ENCODE measurements at regions not wholly inside any gene's neighbourhood (a gene's known extent, or its start where the extent isn't known, plus 50 kb on each side); places are given as distances from the start of the nearest gene placed in this dataset.

GRCh38 chr14:32009221-32009975, 67.7 kb upstream of the ARHGAP5 start:
- Mint-ChIP-seq H3K4me1 (ENCODE audit: low read depth) (no peaks in the 10 kb centered on the region), H3K27me3 (peaks cover 11% of the 10 kb centered on the region), H3K27ac (no peak overlapping the region), H3K4me3 (no peak overlapping the region), H3K9me3 (no peaks in the 10 kb centered on the region), H3K36me3 (ENCODE audit: low read depth) (no peaks in the 10 kb centered on the region)
- ATAC-seq = no peak
- CTCF ChIA-PET = no interaction called here
- intact Hi-C loops (cut with micrococcal nuclease) = no loop called here
- POLR2A ChIA-PET = no interaction called here
- no peak for TF ChIP-seq CTCF (IDR thresholded peaks at IDR 0.05)
- no peak for DNase-seq

- ChIA-PET POLR2A (no interaction called here), CTCF (no interaction called here)
- Mint-ChIP-seq H3K9me3 (no peaks in the 10 kb centered on the region), H3K36me3 (ENCODE audit: low read depth) (no peaks in the 10 kb centered on the region), H3K4me1 (ENCODE audit: low read depth) (no peaks in the 10 kb centered on the region), H3K4me3 (no peak overlapping the region), H3K27me3 (peaks cover 11% of the 10 kb centered on the region), H3K27ac (no peak overlapping the region)
- no peak for ATAC-seq
- TF ChIP-seq CTCF (IDR thresholded peaks at IDR 0.05) = no peak
- intact Hi-C loops (cut with micrococcal nuclease) = no loop called here
- DNase-seq = no peak
Measured at GRCh38 chr14:32009976-32010581, 67.0 kb upstream of the ARHGAP5 start.

- no peak for TF ChIP-seq CTCF (IDR thresholded peaks at IDR 0.05)
- intact Hi-C loops (cut with micrococcal nuclease) = no loop called here
- ChIA-PET POLR2A (no interaction called here), CTCF (no interaction called here)
- ATAC-seq (no peak), DNase-seq (no peak)
- Mint-ChIP-seq H3K27ac (no peak overlapping the region), H3K9me3 (no peaks in the 10 kb centered on the region), H3K36me3 (ENCODE audit: low read depth) (no peaks in the 10 kb centered on the region), H3K4me1 (ENCODE audit: low read depth) (no peaks in the 10 kb centered on the region), H3K27me3 (peaks cover 11% of the 10 kb centered on the region), H3K4me3 (no peak overlapping the region)
Measured at GRCh38 chr14:32010604-32011125, 66.4 kb upstream of the ARHGAP5 start.

GRCh38 chr14:32011225-32011624, 65.9 kb upstream of the ARHGAP5 start:
- CTCF ChIA-PET = no interaction called here
- no peak for TF ChIP-seq CTCF (IDR thresholded peaks at IDR 0.05)

GRCh38 chr14:32012062-32012461, 65.0 kb upstream of the ARHGAP5 start:
- DNase-seq (no peak), ATAC-seq (no peak)
- Mint-ChIP-seq H3K4me3 (no peak overlapping the region), H3K36me3 (ENCODE audit: low read depth) (no peaks in the 10 kb centered on the region), H3K27me3 (peaks cover 11% of the 10 kb centered on the region), H3K27ac (no peak overlapping the region), H3K4me1 (ENCODE audit: low read depth) (no peaks in the 10 kb centered on the region), H3K9me3 (no peaks in the 10 kb centered on the region)
- ChIA-PET CTCF (no interaction called here), POLR2A (no interaction called here)
- TF ChIP-seq CTCF (IDR thresholded peaks at IDR 0.05) = no peak
- intact Hi-C loops (cut with micrococcal nuclease) = no loop called here

More at GRCh38 chr14:32011225-32011624, 65.9 kb upstream of the ARHGAP5 start:
- Mint-ChIP-seq H3K27ac (no peak overlapping the region), H3K4me3 (no peak overlapping the region), H3K4me1 (ENCODE audit: low read depth) (no peaks in the 10 kb centered on the region), H3K36me3 (ENCODE audit: low read depth) (no peaks in the 10 kb centered on the region), H3K27me3 (peaks cover 11% of the 10 kb centered on the region), H3K9me3 (no peaks in the 10 kb centered on the region)
- intact Hi-C loops (cut with micrococcal nuclease) = no loop called here
- DNase-seq (no peak), ATAC-seq (no peak)
- POLR2A ChIA-PET = no interaction called here
